RWPE1 (cell line): ENCODE measurements at regions not wholly inside any gene's neighbourhood (a gene's known extent, or its start where the extent isn't known, plus 50 kb on each side); places are given as distances from the start of the nearest gene placed in this dataset.
"Not testable (repeated sequence)": the region's sequence is repeated elsewhere in the genome, so short reads cannot be mapped to it uniquely, and the experiment has no call there.

Source experiments
- CTCF ChIA-PET: fragments of 350-600 bp; sonication (Branson Sonifier 250); formaldehyde crosslinking; extraction: SDS; loops from one replicate; lab custom pipeline; 2021; lab: Yijun Ruan, JAX
- POLR2A ChIA-PET: fragments of 400-600 bp; formaldehyde crosslinking; extraction: SDS; loops from one replicate; lab custom pipeline; 2020; ENCODE audit warnings: antibody characterized with exemption; ENCODE audit not compliant: low non-redundant PET; lab: Yijun Ruan, JAX
- DNase-seq: peaks from one replicate; pipeline ENCODE4 v3.0.0; 2012; ENCODE audit warnings: low spot score
- H3K27ac ChIP-seq: fragments of 450-650 bp; 2 replicates; pipeline ENCODE4 v1.5.1; 2017
- CTCF ChIP-seq: fragments of 450-650 bp; conservative IDR thresholded peaks from 2 replicates; pipeline ENCODE4 v1.5.1; 2017; ENCODE audit warnings: low read depth, mild to moderate bottlenecking

GRCh38 chr6:86502497-86502896 is 434.8 kb upstream of the HTR1E start:
- CTCF ChIA-PET: no interaction called here
- TF ChIP-seq CTCF: no peak
- H3K27ac ChIP-seq: no peak overlapping the region
- no peak for DNase-seq
- POLR2A ChIA-PET: no interaction called here

- ChIA-PET CTCF (interaction anchor here (0.6 kb wide), 1 partner anchor 1723 kb away, joined by 5 read pairs; no protein-coding TSS in a partner anchor), POLR2A (no interaction called here)
- TF ChIP-seq CTCF: no peak
- no peak for DNase-seq
- no peak overlapping the region for H3K27ac ChIP-seq
These were observed 437.3 kb upstream of the HTR1E start for GRCh38 chr6:86500035-86500434.

DNA sequence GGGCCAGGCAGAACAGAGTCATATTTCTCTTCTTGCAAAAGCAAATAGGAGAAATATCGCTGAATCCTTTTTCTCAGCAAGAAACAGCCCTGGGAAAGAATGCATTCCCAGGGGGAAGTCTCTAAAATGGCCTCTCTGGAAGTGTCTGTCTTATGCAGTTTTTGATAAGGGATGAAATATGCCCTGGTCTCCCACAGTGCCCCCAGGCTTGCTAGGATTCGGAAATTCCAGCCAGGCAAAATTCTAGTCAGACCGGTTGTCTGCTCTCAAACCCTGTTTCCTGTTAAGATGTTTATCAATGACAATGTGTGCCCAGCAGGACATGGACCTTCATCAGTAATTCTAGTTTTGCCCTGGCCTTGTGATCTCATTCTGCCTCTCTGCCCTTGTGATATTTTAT is 448.3 kb upstream of the HTR1E start:
- H3K27ac ChIP-seq, DNase-seq, CTCF ChIA-PET, POLR2A ChIA-PET: not testable (repeated sequence)

DNA sequence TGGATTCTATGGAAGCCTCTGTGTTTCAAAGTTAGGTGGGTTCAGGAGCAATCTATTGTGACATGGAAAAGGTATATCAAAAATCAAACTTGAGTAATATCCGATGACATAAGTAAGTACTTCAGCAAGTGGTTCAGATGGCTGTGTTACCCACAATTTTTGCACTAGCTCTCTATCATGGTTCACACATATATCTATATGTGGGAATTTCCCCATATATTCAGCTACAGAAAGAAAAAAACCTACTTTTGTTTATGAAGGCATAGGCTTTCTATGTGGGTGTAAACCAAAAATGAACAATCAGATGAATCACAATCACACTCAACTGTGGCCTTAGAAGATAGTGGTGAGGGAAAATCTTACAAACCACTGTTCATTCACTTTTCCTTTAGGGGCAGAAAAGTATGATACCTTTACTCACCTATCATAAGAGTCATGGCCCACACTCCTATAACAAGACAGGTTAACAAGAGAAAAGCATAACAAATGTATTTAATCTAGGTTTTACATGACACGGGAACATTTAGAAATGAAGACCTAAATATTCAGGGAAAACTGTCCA is 449.6 kb upstream of the HTR1E start:
- DNase-seq: no peak
- TF ChIP-seq CTCF: no peak
- no peak overlapping the region for H3K27ac ChIP-seq
- POLR2A ChIA-PET: no interaction called here
- CTCF ChIA-PET: no interaction called here

DNA sequence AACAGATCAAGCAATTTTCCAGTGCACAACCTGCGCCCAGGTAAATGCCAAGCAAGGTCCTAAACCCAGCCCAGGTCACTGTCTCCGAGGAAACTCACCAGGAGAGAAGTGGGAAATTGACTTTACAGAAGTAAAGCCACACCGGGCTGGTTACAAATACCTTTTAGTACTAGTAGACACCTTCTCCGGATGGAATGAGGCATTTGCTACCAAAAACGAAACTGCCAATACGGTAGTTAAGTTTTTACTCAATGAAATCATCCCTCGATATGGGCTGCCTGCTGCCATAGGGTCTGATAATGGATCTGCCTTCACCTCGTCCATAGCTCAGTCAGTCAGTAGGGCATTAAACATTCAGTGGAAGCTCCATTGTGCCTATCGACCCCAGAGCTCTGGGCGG is 459.0 kb upstream of the HTR1E start:
- DNase-seq, H3K27ac ChIP-seq, POLR2A ChIA-PET, CTCF ChIA-PET: not testable (repeated sequence)

- TF ChIP-seq CTCF: no peak
- no peak overlapping the region for H3K27ac ChIP-seq
- ChIA-PET CTCF (interaction anchor here (0.6 kb wide), 1 partner anchor 614 kb away, joined by 3 read pairs; no protein-coding TSS in a partner anchor), POLR2A (no interaction called here)
- DNase-seq: no peak
These were observed 459.7 kb upstream of the HTR1E start for GRCh38 chr6:86477500-86478148.

DNA sequence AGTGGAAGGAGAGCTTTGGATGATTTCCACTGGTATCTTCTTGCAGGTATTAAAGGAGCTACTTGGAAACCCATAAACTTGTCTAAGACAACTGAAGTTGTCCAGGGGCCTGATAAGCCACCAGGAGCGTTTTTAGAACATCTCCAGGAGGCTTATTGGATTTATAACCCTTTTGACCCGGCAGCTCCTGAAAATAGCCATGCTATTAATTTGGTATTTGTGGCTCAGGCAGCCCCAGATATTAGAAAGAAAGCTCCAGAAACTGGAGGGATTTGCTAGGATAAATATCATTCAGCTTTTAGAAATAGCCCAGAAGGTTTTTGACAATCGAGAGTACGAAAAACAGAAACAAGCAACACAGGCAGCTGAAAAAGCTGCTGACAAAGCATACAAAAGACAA is 461.0 kb upstream of the HTR1E start:
- ChIA-PET CTCF (no interaction called here), POLR2A (no interaction called here)
- H3K27ac ChIP-seq: no peak overlapping the region
- no peak for DNase-seq
- no peak for TF ChIP-seq CTCF
